Retina (tissue), 1 donor: ENCODE measurements at regions not wholly inside any gene's neighbourhood (a gene's known extent, or its start where the extent isn't known, plus 50 kb on each side); places are given as distances from the start of the nearest gene placed in this dataset.
"Not testable (repeated sequence)": the region's sequence is repeated elsewhere in the genome, so short reads cannot be mapped to it uniquely, and the experiment has no call there.

Source experiments
- DNase-seq: peaks from one replicate; pipeline ENCODE4 v3.0.0-alpha.2; 2016

DNA sequence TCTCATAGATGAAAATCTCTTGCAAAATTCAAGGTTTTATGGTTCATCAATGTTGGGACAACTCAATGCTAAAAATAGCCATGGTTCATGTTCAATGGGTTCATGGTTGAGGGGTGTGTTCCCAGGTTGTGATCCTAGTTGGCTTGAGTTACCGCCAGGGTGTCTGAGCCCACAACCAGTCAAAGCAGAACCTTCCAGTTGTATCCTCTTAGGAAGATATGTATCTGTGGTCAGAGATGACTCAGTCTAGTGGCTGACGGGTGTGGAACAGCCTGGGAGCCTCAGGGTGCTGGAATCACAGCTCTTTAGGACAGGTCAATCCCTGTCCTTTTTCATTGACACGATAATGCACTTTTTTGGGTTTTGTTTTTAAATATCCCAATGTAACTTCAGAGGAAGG lies 192.3 kb upstream of the NR3C2 start:
- DNase-seq, result no peak

DNA sequence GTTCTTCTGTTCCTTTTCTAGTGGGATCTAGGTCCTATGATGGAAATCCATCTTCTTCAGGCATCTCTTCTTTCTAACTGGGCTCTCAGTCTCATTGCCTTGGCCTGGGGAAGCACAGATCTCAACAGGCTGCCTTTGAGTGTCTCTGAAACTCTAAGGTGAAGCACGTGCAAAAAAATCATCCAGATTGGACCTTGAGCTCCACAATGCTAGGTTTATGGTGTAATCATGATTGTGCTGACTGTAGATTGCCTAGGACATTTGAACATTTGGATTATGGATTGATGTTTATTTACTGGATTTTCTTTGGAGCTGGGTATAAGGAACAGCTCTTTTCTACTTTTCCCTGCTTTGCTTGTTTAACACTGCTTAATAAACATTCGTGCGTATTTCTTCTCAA lies 191.5 kb upstream of the NR3C2 start:
- DNase-seq, result no peak

DNA sequence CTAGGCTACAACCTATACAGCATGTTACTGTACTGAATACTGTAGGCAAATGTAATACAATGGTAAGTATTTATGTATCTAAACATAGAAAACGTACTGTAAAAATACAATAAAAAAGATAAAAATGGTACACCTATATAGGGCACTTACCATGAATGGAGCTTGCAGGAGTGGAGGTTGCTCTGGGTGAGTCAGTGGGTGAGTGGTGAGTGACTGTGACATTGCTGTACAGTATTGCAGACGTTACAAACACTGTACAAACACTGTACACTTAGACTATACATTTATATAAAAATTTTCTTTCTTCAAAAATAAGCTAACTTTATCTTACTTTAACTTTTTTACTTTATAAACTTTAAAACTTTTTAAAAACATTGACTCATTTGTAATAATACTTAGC lies 190.3 kb upstream of the NR3C2 start:
- no peak for DNase-seq

DNA sequence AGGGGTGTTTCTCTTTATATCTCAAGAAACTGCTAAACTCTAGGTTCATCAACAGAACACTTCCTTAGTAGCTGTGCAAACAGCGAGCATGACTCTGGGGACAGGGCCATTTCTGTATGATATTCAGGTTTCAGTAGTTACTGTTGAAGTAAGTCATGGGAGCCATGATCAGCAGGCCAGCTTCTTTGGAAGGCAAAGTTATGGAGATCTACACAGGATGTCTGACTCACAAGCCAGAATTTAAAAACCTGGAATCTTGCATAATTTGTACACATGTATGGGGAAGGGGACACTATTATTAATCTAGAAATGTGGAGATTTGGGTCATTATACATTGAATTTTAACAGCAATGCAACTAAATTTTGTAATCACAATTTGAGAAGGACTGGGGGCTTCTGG lies 187.8 kb upstream of the NR3C2 start:
- DNase-seq, result no peak

DNA sequence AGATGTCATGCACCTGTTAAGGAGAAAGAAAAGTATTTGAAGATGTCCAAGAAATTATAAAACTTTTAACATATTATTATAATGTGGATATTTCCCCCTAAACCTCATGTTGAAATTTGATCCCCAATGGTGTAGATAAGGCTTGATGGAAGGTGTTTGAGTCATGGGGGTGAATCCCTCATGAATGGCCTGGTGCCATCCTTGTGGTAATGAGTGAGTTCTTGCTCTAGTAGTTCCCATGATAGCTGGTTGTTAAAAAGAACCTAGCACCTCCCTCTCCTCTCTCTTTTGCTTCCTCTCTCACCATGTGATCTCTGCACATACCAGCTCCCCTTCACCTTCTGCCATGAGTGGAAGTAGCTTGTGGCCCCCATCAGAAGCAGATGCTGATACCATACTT lies 176.6 kb upstream of the NR3C2 start:
- no peak for DNase-seq

DNA sequence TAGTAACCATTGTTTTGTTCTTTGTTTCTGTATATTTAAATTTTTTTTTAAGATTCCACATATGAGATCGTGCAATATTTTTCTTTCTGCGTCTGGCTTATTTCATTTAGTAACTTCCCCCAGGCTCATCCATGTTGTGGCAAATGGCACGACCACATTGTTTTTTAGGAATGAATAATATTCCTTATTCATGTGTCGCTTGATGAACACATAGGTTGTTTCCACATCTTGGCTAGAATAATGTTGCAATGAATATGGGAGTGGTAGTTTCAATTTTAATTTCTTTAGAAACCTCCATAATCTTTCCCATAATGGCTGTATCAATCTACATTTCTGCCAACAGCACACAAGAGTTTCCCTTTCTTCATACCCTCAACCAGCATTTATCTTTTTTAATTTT lies 166.8 kb upstream of the NR3C2 start:
- no peak for DNase-seq

DNA sequence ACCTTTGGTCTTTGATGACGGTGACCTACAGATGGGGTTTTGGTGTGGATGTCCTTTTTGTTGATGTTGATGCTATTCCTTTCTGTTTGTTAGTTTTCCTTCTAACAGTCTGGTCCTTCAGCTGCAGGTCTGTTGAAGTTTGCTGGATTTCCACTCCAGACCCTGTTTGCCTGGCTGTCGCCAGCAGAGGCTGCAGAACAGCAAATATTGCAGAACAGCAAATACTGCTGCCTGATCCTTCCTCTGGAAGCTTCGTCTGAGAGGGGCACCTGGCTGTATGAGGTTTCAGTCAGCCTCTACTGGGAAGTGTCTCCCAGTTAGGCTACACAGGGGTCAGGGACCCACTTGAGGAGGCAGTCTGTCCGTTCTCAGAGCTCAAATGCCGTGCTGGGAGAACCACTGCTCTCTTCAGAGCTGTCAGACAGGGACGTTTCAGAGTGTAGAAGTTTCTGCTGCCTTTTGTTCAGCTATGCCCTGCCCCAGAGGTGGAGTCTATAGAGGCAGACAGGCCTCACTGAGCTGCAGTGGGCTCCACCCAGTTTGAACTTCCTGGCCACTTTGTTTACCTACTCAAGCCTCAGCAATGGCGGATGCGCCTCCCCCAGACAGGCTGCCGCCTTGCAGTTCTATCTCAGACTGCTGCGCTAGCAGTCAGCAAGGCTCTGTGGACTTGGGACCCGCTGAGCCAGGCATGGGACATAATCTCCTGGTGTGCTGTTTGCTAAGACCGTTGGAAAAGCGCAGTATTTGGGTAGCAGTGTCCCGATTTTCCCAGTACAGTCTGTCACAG lies 156.4 kb upstream of the NR3C2 start:
- DNase-seq, result not testable (repeated sequence)

DNA sequence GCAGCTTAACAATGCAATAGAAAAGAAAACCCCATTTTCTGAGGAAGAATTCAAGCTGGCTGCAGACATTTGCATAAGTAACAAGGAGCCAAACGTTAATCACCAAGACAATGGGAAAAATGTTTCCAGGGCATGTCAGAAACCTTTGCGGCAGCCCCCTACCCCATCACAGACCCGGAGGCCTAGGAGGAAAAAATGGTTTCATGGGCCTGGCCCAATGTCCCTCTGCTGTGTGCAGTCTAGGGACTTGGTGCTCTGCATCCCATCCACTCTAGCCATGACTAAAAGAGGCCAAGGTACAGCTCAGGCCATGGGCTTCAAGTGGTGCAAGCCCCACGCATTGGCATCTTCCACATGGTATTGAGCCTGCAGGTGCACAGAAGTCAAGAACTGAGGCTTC lies 147.0 kb upstream of the NR3C2 start:
- no peak for DNase-seq

DNA sequence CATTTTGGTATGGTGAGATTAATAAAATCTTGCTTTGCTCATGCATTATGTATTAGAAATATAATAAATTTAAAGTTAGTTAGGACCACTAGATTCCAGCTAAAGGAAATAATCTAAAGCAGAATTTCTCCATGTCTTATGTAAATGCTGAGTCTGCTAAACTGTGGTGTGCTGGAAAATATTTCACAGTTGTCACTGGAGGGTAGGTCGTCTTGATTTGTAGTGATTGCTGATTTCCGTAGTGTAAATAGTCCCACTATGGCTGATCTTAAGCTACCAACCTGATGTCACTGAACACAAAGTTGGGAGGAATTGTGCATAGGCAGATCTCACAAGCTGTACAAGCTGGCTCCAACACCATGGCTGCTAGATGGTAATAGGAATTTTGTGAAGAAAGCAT lies 133.4 kb upstream of the NR3C2 start:
- no peak for DNase-seq

DNA sequence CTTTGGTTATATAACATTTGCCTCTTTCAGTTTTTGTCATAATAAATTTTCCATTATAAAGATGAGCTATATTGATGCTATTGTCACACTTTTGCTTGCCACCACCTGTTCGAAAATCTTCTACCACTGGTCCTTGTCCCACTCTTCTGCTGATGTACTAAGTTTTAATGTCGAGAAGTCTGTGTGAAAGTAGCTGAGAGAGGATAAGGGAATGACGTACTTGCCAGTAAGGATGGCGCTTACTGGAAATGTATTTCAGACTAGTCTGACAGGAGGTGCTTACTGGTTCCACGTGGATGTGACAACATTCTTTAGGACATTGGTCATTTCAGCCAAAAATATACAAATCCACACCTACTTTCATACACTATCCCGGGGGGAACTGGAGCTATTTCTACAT lies 132.7 kb upstream of the NR3C2 start:
- DNase-seq, result no peak

DNA sequence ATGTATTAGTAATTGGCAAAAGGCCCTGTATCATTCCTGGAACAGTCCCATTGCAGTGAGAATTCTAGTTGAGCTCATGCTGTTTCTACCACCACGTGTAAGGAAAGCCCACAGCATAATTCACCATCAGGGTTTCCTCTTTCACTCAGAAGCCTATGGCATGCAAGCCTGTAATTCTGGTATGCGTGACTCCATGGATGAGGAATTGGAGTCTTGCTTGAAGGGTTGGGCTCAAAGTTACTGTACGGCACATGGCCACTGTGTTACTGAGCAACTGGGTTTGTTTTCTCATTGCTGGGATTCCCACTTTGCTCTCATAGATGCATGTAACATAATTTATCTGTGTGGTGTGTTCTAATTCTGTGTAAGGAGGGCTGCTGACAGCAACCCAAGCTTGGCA lies 132.3 kb upstream of the NR3C2 start:
- DNase-seq, result no peak

DNA sequence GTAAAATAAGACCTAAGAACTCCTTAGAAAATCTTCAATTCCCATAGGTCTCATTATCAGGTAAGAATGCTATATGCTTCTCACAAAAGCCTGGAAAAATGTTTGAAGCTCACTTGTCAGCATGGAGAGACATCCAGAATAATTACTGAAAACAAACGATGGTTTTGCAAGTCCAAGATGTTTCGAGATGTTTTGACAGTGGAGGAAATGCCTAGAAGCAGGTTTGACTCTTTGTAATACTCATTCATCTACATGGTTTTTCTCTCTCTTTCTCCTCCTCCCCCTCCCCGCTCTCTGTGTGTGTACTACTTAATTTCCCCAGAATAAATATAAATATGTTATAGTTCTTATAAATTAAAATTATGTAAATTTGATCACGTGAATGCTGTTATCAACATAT lies 131.9 kb upstream of the NR3C2 start:
- no peak for DNase-seq

DNA sequence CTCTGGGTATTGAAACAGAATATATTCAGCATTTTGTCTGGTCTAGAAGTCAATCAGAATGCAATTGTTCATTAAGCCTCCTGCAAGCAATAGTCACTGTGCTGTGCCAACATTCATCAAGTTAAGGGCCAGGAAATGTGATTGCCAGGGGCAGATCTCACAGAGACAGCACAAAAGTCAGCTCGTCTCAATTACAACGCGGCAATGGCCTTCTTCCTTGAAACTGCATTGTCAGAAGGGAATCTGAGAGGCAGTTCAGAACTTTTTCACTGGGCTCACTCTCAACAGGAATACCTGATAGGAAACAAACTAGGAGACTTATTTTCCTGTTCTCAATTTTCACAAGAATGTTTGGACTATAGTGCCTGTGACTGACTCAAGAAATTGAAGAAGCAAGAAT lies 131.1 kb upstream of the NR3C2 start:
- no peak for DNase-seq

DNA sequence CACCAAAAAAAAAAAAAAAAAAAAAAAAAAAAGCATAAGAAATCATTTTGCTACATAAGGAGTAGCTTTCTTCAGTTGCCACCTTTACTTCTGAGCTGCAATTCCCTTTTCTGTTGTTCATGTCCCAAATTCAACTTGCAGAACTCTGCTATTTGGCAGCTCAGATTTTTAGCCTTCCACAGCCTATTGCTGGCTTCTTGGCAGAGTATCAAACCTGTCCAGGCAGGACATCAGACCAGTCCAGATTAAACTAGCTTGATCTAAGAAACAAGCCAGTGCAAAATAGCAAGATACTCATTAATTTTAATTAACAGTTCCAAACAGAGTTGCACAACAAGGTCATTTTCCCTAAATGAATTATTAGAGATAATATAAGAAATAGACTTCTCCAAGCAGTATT lies 123.6 kb upstream of the NR3C2 start:
- no peak for DNase-seq

DNA sequence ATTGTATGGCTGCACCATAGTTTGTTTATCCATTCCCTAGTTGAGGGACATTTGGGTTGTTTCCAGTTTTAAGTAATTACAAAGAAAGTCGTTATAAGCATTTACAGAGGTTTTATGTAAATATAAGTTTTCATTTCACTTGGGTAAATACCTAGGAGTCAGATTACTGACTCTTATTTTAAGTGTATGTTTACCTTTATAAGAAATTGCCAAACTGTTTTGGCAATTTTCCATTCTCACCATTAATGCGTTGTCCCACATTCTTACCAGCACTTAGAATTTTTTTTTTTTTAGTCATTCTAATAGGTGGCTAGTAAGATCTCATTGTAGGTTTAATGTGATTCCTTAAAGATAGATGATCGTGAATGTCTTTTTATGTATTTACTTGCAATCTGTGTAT lies 121.5 kb upstream of the NR3C2 start:
- no peak for DNase-seq

DNA sequence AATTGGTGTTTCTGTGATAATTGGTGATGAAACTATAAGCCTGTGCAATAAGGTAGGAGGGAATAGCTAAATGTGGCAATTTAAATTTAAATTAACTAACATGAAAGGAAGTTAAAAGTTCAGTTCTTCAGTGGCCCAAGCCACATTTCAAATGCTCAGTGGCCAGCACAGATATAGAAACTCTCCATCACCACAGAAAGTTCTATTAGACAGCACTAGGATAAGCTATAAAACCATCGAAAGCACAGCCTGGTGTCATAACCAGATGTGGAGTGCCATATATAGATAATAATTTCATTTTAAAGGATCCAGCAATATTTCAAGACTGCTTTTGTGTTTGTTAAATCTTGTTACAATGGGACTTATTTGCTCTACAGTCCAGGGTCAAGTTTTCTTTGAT lies 119.3 kb upstream of the NR3C2 start:
- no peak for DNase-seq

DNA sequence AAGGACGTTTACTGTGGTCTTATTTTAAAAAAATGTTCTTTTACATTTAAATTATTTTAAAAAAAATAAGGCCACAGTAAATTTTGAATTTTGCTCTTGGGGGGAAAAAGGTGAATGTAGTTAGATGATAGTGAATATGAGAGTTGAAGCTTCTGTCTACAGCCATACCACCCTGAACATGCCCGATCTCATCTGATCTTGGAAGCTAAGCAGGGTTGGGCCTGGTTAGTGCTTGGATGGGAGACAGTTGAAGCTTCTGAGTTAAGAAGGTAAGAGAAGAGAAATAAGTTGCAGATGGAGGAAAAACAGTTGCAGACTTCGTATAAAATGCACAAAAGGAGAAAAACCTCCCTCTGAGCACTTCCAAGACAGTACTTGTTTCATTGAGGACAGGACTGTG lies 115.6 kb upstream of the NR3C2 start:
- DNase-seq, result no peak

DNA sequence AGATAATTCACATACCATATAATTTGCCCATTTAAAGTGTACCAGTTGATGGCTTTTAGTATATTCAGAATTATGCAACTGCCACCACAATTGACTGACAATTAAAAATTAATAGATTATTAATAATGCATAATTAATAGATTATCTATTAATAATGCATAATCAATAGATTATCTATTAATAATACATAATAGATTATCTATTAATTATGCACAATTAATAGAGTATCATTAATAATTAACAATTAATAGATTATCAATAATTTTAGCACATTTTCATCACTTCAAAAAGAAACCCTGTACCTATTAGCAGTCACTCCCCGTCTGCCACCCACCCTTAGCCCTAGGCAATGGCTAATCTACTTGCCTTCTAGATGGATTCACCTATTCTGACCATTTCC lies 108.6 kb upstream of the NR3C2 start:
- no peak for DNase-seq

DNA sequence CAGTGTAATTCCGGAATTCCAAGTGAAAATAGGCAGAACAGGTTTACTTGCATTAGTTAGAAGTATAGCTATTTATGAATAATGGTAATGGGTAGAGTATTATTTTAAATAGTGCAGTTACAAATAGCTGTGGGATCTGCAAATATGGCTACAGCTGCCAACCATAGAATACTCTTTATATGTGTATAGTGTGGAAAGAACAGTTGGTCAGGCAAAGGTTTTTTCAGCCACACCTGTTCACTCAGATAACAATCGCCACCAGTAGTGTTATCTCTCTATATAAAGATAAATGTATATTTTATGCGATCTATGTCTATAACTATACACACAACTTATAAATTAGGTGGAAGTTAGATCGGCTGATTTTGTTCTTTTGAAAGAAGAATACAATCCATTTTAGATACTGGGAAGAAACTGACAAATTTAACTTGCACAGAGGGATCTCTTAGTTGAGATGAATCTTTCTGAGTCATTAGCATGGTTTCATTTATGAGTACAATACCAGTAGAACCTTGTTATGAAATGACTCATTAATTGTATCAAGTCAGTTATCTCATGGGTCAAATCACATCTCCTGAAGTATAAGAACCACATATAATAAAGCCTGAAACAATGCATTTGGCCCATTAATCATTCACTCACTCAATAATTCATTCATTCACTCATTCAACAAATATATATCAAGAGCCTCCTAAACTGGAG lies 100.9 kb upstream of the NR3C2 start:
- DNase-seq, result no peak

DNA sequence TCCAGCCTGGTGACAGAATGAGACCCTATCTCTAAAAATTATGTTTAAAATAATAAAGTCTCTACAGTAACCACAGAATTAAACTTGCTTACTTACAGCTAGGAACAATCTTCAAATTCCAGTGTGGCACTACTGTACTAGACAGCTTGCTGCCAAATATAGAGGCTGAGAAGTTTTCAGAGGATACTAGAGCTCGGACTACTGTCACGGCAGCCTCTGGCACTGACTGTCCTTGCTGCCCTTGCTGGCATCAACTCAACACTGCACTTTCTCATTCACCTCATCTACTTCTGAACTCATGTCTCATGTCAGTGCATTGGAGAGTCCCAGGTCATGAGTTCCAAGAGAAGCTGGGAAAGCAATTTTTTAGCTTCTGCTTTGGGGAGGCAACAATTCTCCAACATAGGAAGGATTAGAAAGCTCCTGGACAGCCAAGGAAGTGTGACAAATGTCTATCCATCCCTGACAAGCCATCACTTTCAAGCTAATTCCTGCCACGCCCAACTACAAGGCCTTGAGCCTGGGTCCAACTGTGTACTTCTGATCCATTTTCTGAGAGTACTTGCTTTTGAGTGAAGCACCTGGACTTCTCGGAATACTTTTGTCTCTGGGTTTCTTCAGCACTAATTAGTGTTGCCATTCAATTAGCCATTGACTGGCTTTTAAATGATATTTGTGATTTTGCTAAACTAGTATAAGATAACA lies 98.6 kb upstream of the NR3C2 start:
- no peak for DNase-seq

DNA sequence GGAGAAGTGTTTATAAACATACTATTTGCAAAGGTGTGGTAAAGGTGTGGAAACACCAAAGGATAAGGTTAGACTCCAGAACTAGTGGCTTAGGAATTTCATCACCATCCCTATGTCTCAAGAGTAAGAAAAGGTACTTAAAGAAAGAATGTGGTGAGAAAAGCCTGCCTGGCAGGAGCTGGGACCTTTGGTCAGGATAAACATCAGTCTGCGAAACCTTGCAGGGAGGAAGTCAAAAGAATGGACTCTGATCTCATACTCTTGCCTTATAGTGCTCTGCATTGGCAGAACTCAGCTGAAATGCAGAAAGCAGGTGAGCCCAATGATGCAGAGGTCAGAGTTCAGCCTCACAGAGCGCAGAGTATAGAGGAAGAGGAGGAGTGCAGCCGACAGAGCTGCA lies 97.2 kb upstream of the NR3C2 start:
- no peak for DNase-seq

DNA sequence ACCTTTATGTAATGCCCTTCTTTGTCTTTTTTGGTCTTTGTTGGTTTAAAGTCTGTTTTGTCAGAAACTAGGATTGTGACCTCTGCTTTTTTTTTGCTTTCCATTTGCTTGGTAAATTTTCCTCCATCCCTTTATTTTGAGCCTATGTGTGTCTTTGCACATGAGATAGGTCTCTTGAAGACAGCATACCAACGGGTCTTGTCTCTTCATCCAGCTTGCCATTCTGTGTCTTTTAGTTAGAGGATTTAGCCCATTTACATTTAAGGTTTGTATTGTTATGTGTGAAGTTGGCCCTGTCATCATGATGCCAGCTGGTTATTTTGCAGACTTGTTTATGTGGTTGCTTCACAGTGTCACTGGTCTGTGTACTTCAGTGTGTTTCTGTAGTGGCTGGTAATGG lies 91.6 kb upstream of the NR3C2 start:
- not testable (repeated sequence) for DNase-seq

DNA sequence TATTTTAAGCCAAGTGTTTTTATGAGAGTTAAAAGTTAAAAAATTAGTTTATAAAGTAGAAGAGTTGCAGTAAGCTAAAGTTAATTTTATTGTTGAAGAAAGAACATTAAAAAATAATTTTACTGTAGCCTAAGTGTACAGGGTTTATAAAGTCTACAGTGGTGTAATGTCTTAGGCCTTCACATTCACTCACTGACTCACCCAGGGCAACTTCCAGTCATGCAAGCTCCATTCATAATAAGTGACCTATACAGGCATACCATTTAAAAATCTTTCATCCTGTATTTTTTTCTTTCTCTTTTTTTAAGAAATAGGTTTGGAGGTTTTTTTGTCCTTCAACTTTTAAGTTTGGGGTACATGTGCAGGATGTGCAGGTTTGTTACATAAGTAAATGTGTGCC lies 87.9 kb upstream of the NR3C2 start:
- no peak for DNase-seq

DNA sequence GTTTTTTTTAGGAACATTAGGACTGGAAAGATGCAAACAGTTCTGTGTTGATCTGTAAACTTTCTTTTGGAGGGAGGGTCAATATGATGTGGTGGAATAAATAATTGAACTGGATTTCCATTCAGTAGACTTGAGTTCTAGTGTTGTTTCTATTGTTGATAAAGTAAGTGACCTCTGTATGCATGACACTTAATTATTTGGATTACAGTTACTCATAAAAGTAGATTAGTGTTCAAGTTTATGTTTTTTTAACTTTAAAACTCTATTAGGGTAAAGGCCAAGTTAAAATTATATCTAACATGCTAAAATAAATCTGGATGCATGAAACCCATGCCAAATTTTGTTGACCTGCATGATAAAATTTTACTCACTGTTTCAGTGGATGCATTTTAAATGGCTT lies 85.4 kb upstream of the NR3C2 start:
- DNase-seq, result no peak
